Endothelial cell of hepatic sinusoid (primary cell): ENCODE measurements at regions not wholly inside any gene's neighbourhood (a gene's known extent, or its start where the extent isn't known, plus 50 kb on each side); places are given as distances from the start of the nearest gene placed in this dataset.

Experiments
- in situ Hi-C: cut with HindIII; loops from 2 replicates; pipeline ENCODE4 v1.10.0; 2017; ENCODE audit warnings: low sequenced_read_pairs

GRCh38 chr5:39475881-39476842 lies 51.4 kb upstream of the DAB2 start:
- in situ Hi-C loops: no loop called here

GRCh38 chr5:39475159-39475571 lies 50.4 kb upstream of the DAB2 start:
- in situ Hi-C loops: no loop called here
